ENCODE measurements at regions not wholly inside any gene's neighbourhood (a gene's known extent, or its start where the extent isn't known, plus 50 kb on each side); places are given as distances from the start of the nearest gene placed in this dataset.
A peak's percentile ranks its signal among the peaks of the same experiment; 100 is the strongest.

DNA sequence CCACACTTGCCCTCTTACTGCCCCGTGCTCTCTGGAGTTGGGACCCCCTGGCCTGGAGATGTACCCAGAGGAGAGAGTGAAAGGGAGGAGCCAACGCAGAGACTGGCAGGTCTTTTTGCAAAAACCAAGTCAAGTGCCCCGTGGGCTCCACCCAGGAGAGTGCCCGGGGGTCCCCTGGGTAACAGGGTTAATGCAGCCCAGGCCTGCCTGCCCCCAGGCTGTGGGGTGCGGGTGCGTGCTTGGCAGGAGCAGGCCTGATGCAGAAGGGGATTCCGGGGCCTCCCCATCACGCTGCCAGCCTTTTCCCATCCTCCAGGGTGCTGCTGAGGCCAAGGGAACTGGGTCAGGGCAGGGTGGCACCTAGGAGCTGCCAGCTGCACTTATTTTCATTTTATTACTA, 184.4 kb downstream of the ERMARD start:
- TF ChIP-seq EP300 (IDR thresholded peaks at IDR 0.05) = no peak
- no peak for TF ChIP-seq CTCF (IDR thresholded peaks at IDR 0.05)
- no peak for TF ChIP-seq POLR2A (IDR thresholded peaks at IDR 0.05)
- TF ChIP-seq POLR2AphosphoS5 (IDR thresholded peaks at IDR 0.05) = no peak
- peaks cover 0 to 20% (median 3%) of the 10 kb centered on the region in 3 donors for H3K4me1 ChIP-seq
- H3K27me3 ChIP-seq = peaks cover 38% of the 10 kb centered on the region
- no peak for ATAC-seq
- no peak overlapping the region for H3K27ac ChIP-seq
- no peaks in the 10 kb centered on the region for H3K9me3 ChIP-seq
- no peak overlapping the region for H3K4me3 ChIP-seq
- WGBS, 2 donors (ENCODE audit: low coverage in 1 of 2) = no CpG with 5 or more reads among the region's 8 CpGs
- no peaks in the 10 kb centered on the region for H3K36me3 ChIP-seq

DNA sequence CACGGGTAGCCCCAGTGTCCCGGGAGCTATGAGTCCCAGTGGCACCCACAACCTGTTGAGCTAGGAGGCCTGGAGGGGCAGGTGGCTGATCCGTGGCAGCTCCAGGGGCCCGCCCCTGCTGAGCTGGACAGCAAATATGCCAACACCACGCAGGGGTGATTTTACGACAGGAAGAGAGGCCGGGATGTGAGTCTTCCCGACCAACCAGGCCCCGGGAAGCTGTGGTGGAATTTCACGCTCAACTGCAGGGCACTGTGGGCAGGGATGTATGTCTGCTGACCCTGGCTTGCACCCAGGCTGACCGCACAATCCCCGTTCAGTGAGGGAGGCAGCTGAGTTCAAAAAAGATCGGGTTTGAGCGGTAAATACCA, 183.9 kb downstream of the ERMARD start:
- H3K4me3 ChIP-seq = no peak overlapping the region
- H3K9me3 ChIP-seq = no peaks in the 10 kb centered on the region
- no peak for ATAC-seq
- 73 to 100% methylated on average over 2 of the region's 14 CpGs for WGBS, 2 donors (ENCODE audit: low coverage in 1 of 2)
- peaks cover 38% of the 10 kb centered on the region for H3K27me3 ChIP-seq
- TF ChIP-seq EP300 (IDR thresholded peaks at IDR 0.05) = no peak
- no peak for TF ChIP-seq POLR2A (IDR thresholded peaks at IDR 0.05)
- TF ChIP-seq POLR2AphosphoS5 (IDR thresholded peaks at IDR 0.05) = no peak
- no peak for TF ChIP-seq CTCF (IDR thresholded peaks at IDR 0.05)
- H3K27ac ChIP-seq = no peak overlapping the region
- peaks cover 0 to 20% (median 3%) of the 10 kb centered on the region in 3 donors for H3K4me1 ChIP-seq
- H3K36me3 ChIP-seq = no peaks in the 10 kb centered on the region

DNA sequence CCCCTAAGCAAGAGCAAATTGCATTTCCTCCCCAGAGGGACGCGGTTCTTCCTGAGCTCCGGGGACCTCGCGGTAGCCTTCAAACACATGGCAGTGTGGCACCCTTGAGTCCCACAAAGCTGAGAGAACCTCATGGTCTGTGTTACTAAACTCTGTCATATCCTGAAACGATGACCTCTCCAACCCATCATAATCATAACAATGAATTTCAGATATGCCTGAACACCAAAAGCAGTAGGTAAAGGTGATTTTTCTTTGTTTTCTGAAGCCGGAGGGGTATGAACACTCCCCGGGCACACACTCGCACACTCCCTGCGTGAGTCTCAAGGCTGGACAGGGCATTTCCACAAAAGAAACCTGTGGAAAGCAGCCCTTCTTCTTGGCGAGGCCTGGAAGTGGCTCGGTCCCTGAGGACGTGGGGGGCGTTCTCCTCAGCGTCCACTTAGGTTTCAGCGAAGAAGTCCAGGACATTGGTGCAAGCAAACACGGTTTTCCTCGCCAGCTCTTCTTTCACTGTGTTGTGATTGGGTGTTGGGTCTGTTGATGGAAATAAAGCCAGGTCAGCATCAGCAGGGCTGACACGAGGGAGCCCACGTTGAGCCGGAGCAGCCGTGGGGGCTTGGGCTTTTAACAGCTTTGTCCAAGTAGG, 183.4 kb downstream of the ERMARD start:
- Histone ChIP-seq H3K27ac (peak overlapping the region in 1 of 4 donors; percentile 6), H3K4me1 (peaks cover 0 to 20% (median 3%) of the 10 kb centered on the region in 3 donors), H3K27me3 (peaks cover 37% of the 10 kb centered on the region), H3K4me3 (no peak overlapping the region), H3K36me3 (no peaks in the 10 kb centered on the region), H3K9me3 (no peaks in the 10 kb centered on the region)
- peak; percentile 8 for ATAC-seq
- TF ChIP-seq POLR2AphosphoS5 (IDR thresholded peaks at IDR 0.05) (no peak), POLR2A (IDR thresholded peaks at IDR 0.05) (no peak), EP300 (IDR thresholded peaks at IDR 0.05) (no peak), CTCF (IDR thresholded peaks at IDR 0.05) (no peak)
- 100% methylated on average over 3 to 4 of the region's 22 CpGs for WGBS, 2 donors (ENCODE audit: low coverage in 1 of 2)

DNA sequence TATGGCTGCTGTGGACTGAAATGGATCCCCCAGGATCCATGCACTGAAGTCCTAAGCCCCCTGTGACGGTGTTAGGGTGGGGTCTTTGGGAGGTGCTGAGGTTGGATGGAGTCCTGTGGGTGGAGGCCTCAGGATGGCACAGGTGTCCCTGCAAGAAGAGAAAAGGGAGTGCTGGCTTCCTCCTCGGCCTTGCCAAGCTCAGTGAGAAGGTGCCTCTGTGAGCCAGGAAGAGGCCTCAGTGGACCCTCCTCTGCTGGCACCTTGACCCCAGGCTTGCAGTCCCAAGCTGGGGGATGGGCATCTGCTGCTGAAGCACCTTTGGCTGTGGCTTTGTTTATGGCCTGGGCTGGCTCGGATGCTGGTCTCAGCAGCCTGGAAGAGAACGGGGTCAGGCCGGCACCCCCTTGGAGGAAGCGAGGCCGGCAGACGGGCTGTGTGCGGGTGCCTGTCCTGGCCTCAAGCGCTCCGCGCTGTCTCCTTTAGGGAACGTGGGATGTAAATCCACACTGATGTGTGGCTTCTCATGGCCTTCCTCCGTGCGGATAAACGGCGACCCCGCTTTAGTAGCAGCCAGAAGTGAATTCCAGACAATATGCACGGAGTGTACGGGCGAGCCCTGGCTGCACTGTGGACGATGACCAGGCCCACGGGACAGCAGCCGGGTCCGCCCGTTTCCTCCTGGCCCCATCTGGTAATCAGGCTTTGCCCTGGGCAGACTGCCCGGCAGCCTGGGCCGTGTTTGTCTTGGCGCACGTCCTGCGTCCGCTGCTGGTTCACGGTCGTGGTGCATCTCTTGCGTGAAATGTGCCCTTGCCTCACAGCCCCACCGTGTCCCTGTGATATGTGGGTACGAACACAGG, 182.6 kb downstream of the ERMARD start:
- peaks cover 31% of the 10 kb centered on the region for H3K27me3 ChIP-seq
- no peak overlapping the region for H3K4me3 ChIP-seq
- peak overlapping the region in 2 of 4 donors; percentile 12 to 47 for H3K27ac ChIP-seq

DNA sequence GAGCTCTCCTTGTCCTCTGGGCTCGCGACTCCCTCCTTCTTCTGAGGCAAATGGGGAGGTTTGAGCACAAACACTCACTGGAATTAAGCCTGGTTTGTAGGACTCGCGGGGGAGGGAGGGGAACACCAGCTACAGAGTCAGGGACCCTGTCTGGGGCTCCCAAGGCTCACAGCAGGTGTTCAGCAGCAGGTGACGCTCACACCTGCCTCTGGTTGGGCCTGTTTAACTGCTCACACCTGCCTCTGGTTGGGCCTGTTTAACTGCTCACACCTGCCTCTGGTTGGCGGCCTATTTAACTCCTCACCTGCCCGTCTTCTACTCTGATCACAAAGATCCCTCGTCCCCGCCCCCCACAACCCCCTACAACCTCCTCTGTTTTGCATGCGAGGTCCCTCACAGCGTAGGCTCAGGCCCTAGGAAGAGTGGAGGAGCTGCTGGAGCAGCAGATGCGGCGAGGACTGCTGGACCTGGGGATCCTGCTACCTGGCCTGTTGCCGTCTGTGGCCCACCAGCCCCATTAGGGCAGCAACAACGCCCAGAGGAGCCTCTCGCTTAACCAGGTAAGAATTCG, 181.9 kb downstream of the ERMARD start:
- Histone ChIP-seq H3K4me1 (peaks cover 0 to 20% (median 3%) of the 10 kb centered on the region in 3 donors), H3K4me3 (no peak overlapping the region), H3K27ac (no peak overlapping the region), H3K36me3 (no peaks in the 10 kb centered on the region), H3K27me3 (peaks cover 23% of the 10 kb centered on the region), H3K9me3 (no peaks in the 10 kb centered on the region)
- no peak for TF ChIP-seq POLR2A (IDR thresholded peaks at IDR 0.05)
- no peak for TF ChIP-seq CTCF (IDR thresholded peaks at IDR 0.05)
- TF ChIP-seq EP300 (IDR thresholded peaks at IDR 0.05) = no peak
- TF ChIP-seq POLR2AphosphoS5 (IDR thresholded peaks at IDR 0.05) = no peak
- 90% methylated on average over 2 of the region's 17 CpGs; no CpG with 5 or more reads in 1 of the 2 donors for WGBS, 2 donors (ENCODE audit: low coverage in 1 of 2)
- ATAC-seq = no peak

More for the DNA sequence above, 182.6 kb downstream of the ERMARD start:
- H3K36me3 ChIP-seq = no peaks in the 10 kb centered on the region
- H3K4me1 ChIP-seq = peaks cover 0 to 20% (median 3%) of the 10 kb centered on the region in 3 donors
- peak; percentile 78 for ATAC-seq
- H3K9me3 ChIP-seq = no peaks in the 10 kb centered on the region
- TF ChIP-seq POLR2A (IDR thresholded peaks at IDR 0.05) (no peak), POLR2AphosphoS5 (IDR thresholded peaks at IDR 0.05) (peak; percentile 46), EP300 (IDR thresholded peaks at IDR 0.05) (no peak)
- 74% methylated on average over 8 of the region's 37 CpGs; no CpG with 5 or more reads in 1 of the 2 donors for WGBS, 2 donors (ENCODE audit: low coverage in 1 of 2)

Measured in gastroesophageal sphincter (tissue), 4 donors.